Neural progenitor cell (in vitro differentiated cells): ENCODE measurements at regions not wholly inside any gene's neighbourhood (a gene's known extent, or its start where the extent isn't known, plus 50 kb on each side); places are given as distances from the start of the nearest gene placed in this dataset.

Experiments
- DNase-seq: peaks from one replicate; pipeline ENCODE4 v3.0.0-alpha.2; 2016; ENCODE audit warnings: low spot score
- H2AFZ ChIP-seq: fragments of 200-600 bp; sonication (generic); replicated peaks from 2 replicates; pipeline ENCODE4 v1.6.1; 2016; ENCODE audit warnings: antibody characterized with exemption
- H3F3A ChIP-seq: fragments of 200-600 bp; sonication (generic); 2 replicates; pipeline ENCODE4 v1.6.1; 2016; ENCODE audit warnings: antibody characterized with exemption, low read depth
- H3K27ac ChIP-seq: fragments of 200-600 bp; sonication (generic); 2 replicates; pipeline ENCODE4 v1.5.1; 2016; ENCODE audit warnings: mild to moderate bottlenecking
- H3K27me3 ChIP-seq: fragments of 200-600 bp; sonication (generic); 2 replicates; pipeline ENCODE4 v1.6.1; 2016; ENCODE audit warnings: mild to moderate bottlenecking, moderate library complexity
- H3K36me3 ChIP-seq: fragments of 200-600 bp; sonication (generic); 2 replicates; pipeline ENCODE4 v1.5.1; 2016
- H3K4me1 ChIP-seq: fragments of 200-600 bp; sonication (generic); 2 replicates; pipeline ENCODE4 v1.6.1; 2016; ENCODE audit warnings: mixed run types
- H3K4me2 ChIP-seq: fragments of 200-600 bp; sonication (generic); 2 replicates; pipeline ENCODE4 v1.6.1; 2016
- H3K4me3 ChIP-seq: fragments of 200-600 bp; sonication (generic); 2 replicates; pipeline ENCODE4 v1.5.1; 2016
- H3K79me2 ChIP-seq: fragments of 200-600 bp; sonication (generic); 2 replicates; pipeline ENCODE4 v1.6.1; 2016; ENCODE audit warnings: low read depth
- H3K9ac ChIP-seq: fragments of 200-600 bp; sonication (generic); 2 replicates; pipeline ENCODE4 v1.6.1; 2016
- H3K9me3 ChIP-seq: fragments of 200-600 bp; sonication (generic); 2 replicates; pipeline ENCODE4 v1.5.1; 2016; ENCODE audit warnings: low read depth
- H4K20me1 ChIP-seq: fragments of 200-600 bp; sonication (generic); 2 replicates; pipeline ENCODE4 v1.6.1; 2016; ENCODE audit warnings: low read depth
- H3K27ac Mint-ChIP-seq: 3 replicates; pipeline ENCODE4 v1.8.0; 2021; ENCODE audit warnings: mixed read lengths
- H3K27me3 Mint-ChIP-seq: 2 replicates; pipeline ENCODE4 v1.8.0; 2022; ENCODE audit warnings: low read depth, mild to moderate bottlenecking, inconsistent platforms, moderate library complexity, mixed read lengths; ENCODE audit not compliant: insufficient read depth
- H3K36me3 Mint-ChIP-seq: 3 replicates; pipeline ENCODE4 v1.8.0; 2021; ENCODE audit warnings: mixed read lengths
- H3K4me1 Mint-ChIP-seq: 3 replicates; pipeline ENCODE4 v1.8.0; 2021; ENCODE audit warnings: mixed read lengths
- H3K4me3 Mint-ChIP-seq: 3 replicates; pipeline ENCODE4 v1.8.0; 2021; ENCODE audit warnings: mild to moderate bottlenecking, moderate library complexity, mixed read lengths
- H3K9me3 Mint-ChIP-seq: 3 replicates; pipeline ENCODE4 v1.8.0; 2020; ENCODE audit warnings: mixed read lengths
- EZH2 ChIP-seq: fragments of 200-600 bp; sonication (generic); IDR thresholded peaks from 2 replicates; pipeline ENCODE4 v1.6.1; 2017; ENCODE audit warnings: antibody characterized with exemption, mild to moderate bottlenecking, moderate library complexity
- EZH2phosphoT487 ChIP-seq: fragments of 200-600 bp; sonication (generic); IDR thresholded peaks from 2 replicates; pipeline ENCODE4 v1.6.1; 2017; ENCODE audit warnings: antibody characterized with exemption
- TF ChIP-seq, protein P1 (sequence below): fragments of 200-600 bp; sonication (generic); IDR thresholded peaks from 2 replicates; pipeline ENCODE4 v1.5.1; 2017; ENCODE audit warnings: antibody characterized with exemption, mild to moderate bottlenecking

DNA sequence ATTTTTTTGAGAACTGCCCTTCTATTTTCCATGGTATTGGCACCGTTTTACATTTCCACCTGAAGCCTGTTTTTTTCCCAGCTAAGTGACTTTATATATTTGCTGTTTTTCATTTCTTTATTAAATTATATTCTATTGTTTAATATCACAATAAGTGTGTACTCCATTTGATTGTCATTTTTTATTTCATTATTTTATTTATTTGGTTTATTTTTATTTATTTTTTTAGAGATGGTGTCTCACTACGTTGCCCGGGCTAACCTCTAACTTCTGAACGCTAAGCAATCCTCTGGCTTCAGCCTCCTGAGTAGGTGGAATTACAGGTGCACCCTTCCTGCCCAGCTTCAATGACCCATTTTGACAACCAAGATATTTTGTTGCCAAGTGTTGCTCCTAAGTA, 202.6 kb downstream of the SIM1 start:
- H3K79me2 ChIP-seq, result no peaks in the 10 kb centered on the region
- H3K9me3 Mint-ChIP-seq, result no peaks in the 10 kb centered on the region
- H3K4me3 Mint-ChIP-seq, result no peak overlapping the region
- H3K4me1 Mint-ChIP-seq, result peaks cover 21% of the 10 kb centered on the region
- H3K9ac ChIP-seq, result no peak overlapping the region
- peaks cover 2% of the 10 kb centered on the region for H3K27me3 Mint-ChIP-seq
- no peaks in the 10 kb centered on the region for H3K9me3 ChIP-seq
- H3K36me3 Mint-ChIP-seq, result no peaks in the 10 kb centered on the region
- no peaks in the 10 kb centered on the region for H3K27me3 ChIP-seq
- no peak for DNase-seq
- no peaks in the 10 kb centered on the region for H3K36me3 ChIP-seq
- H3K27ac ChIP-seq, result no peak overlapping the region
- H3K27ac Mint-ChIP-seq, result no peak overlapping the region
- H3K4me1 ChIP-seq, result peaks cover 21% of the 10 kb centered on the region
- H3F3A ChIP-seq, result peaks cover 3% of the 10 kb centered on the region
- no peak overlapping the region for H2AFZ ChIP-seq
- H4K20me1 ChIP-seq, result no peaks in the 10 kb centered on the region
- H3K4me3 ChIP-seq, result no peak overlapping the region
- TF ChIP-seq EZH2 (no peak), EZH2phosphoT487 (no peak)
- TF ChIP-seq, protein P1, sequence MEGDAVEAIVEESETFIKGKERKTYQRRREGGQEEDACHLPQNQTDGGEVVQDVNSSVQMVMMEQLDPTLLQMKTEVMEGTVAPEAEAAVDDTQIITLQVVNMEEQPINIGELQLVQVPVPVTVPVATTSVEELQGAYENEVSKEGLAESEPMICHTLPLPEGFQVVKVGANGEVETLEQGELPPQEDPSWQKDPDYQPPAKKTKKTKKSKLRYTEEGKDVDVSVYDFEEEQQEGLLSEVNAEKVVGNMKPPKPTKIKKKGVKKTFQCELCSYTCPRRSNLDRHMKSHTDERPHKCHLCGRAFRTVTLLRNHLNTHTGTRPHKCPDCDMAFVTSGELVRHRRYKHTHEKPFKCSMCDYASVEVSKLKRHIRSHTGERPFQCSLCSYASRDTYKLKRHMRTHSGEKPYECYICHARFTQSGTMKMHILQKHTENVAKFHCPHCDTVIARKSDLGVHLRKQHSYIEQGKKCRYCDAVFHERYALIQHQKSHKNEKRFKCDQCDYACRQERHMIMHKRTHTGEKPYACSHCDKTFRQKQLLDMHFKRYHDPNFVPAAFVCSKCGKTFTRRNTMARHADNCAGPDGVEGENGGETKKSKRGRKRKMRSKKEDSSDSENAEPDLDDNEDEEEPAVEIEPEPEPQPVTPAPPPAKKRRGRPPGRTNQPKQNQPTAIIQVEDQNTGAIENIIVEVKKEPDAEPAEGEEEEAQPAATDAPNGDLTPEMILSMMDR, result no peak
- no peak overlapping the region for H3K4me2 ChIP-seq

DNA sequence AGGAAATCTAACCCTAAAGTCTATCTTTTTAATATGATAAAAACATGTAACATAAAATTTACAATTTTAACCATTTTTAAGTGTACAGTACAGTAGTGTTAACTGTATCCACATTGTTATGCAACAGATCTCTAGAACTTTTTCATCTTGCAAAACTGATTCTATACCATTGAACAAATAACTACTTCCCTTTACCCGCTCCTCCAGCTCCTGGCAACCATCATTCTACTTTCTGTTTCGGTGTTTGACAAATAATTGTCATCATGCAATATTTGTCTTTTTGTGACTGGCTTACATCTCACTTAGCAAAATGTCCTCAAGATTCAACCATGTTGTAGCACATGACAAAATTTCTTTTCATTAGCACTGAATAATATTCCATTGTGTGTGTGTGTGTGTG, 203.2 kb downstream of the SIM1 start:
- Mint-ChIP-seq H3K27me3 (peaks cover 2% of the 10 kb centered on the region), H3K9me3 (no peaks in the 10 kb centered on the region), H3K36me3 (no peaks in the 10 kb centered on the region), H3K27ac (no peak overlapping the region), H3K4me1 (peaks cover 19% of the 10 kb centered on the region), H3K4me3 (no peak overlapping the region)
- Histone ChIP-seq H3F3A (peaks cover 3% of the 10 kb centered on the region), H3K9ac (no peak overlapping the region), H3K27ac (no peak overlapping the region), H3K4me3 (no peak overlapping the region), H2AFZ (no peak overlapping the region), H3K9me3 (no peaks in the 10 kb centered on the region), H3K4me2 (no peak overlapping the region), H3K79me2 (no peaks in the 10 kb centered on the region), H4K20me1 (no peaks in the 10 kb centered on the region), H3K36me3 (no peaks in the 10 kb centered on the region), H3K4me1 (peaks cover 21% of the 10 kb centered on the region), H3K27me3 (no peaks in the 10 kb centered on the region)
- DNase-seq, result no peak
- TF ChIP-seq EZH2phosphoT487, result no peak
- no peak for TF ChIP-seq EZH2
- TF ChIP-seq, protein P1, result no peak

DNA sequence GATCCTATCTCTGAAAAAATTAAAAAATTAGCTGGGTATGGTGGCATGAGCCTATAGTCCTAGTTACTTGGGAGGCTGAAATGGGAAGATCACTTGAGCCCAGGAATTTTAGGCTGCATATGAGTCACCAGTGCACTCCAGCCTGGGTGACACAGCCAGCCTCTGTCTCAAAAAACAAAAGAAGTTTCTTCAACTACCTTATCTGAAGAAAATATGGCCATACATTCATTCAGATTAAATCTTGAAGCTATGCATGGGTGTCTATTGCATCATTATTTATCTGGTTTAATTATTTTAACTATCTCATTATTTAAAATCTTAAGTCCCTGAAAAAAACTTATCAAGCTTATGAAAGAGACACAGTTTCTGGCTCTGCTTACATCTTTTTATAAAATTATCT, 204.1 kb downstream of the SIM1 start:
- Mint-ChIP-seq H3K27ac (no peak overlapping the region), H3K9me3 (no peaks in the 10 kb centered on the region), H3K27me3 (peaks cover 2% of the 10 kb centered on the region), H3K4me3 (no peak overlapping the region), H3K36me3 (no peaks in the 10 kb centered on the region), H3K4me1 (peaks cover 15% of the 10 kb centered on the region)
- Histone ChIP-seq H3K27me3 (no peaks in the 10 kb centered on the region), H4K20me1 (no peaks in the 10 kb centered on the region), H3K36me3 (no peaks in the 10 kb centered on the region), H2AFZ (no peak overlapping the region), H3K4me2 (no peak overlapping the region), H3K27ac (no peak overlapping the region), H3K79me2 (no peaks in the 10 kb centered on the region), H3K9ac (no peak overlapping the region), H3K4me1 (peaks cover 21% of the 10 kb centered on the region), H3F3A (peaks cover 3% of the 10 kb centered on the region), H3K4me3 (no peak overlapping the region), H3K9me3 (no peaks in the 10 kb centered on the region)
- no peak for DNase-seq
- TF ChIP-seq EZH2, result no peak

DNA sequence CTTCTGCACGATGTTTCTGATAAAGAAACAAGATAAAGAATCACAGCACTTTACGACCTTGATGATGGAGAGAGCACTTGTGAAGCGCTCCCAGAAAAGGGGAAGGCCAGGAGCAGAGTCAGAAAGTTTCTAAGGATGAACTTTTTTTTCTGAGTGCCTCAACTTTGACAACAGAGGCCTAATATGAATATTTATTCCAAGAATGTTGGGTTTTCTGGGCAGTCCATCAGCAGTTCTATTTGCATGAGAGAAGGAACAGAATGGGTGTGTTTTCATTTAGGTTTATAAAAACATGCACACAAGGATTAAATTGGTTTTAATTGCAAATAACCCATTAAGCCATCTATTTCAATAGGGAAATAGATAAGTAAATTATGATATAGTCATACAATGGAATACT, 204.9 kb downstream of the SIM1 start:
- Mint-ChIP-seq H3K27me3 (peaks cover 2% of the 10 kb centered on the region), H3K4me3 (no peak overlapping the region), H3K27ac (no peak overlapping the region), H3K36me3 (no peaks in the 10 kb centered on the region), H3K4me1 (peaks cover 15% of the 10 kb centered on the region), H3K9me3 (no peaks in the 10 kb centered on the region)
- Histone ChIP-seq H3K4me3 (no peak overlapping the region), H3K27ac (no peak overlapping the region), H3K27me3 (no peaks in the 10 kb centered on the region), H3K79me2 (no peaks in the 10 kb centered on the region), H3K36me3 (no peaks in the 10 kb centered on the region), H3K9me3 (no peaks in the 10 kb centered on the region), H3K9ac (no peak overlapping the region), H3K4me1 (peaks cover 21% of the 10 kb centered on the region), H4K20me1 (no peaks in the 10 kb centered on the region), H2AFZ (no peak overlapping the region), H3F3A (peaks cover 3% of the 10 kb centered on the region), H3K4me2 (no peak overlapping the region)
- no peak for DNase-seq
- TF ChIP-seq, protein P1, result no peak
- TF ChIP-seq EZH2 (no peak), EZH2phosphoT487 (no peak)
